Glomerular endothelial cell (primary cell): ENCODE measurements at regions not wholly inside any gene's neighbourhood (a gene's known extent, or its start where the extent isn't known, plus 50 kb on each side); places are given as distances from the start of the nearest gene placed in this dataset.
A peak's percentile ranks its signal among the peaks of the same experiment; 100 is the strongest.

ENCODE experiments used
- DNase-seq: peaks from one replicate; pipeline ENCODE4 v3.0.0-alpha.2; 2011; ENCODE audit warnings: low read depth, low spot score; ENCODE audit errors: extremely low read depth

DNA sequence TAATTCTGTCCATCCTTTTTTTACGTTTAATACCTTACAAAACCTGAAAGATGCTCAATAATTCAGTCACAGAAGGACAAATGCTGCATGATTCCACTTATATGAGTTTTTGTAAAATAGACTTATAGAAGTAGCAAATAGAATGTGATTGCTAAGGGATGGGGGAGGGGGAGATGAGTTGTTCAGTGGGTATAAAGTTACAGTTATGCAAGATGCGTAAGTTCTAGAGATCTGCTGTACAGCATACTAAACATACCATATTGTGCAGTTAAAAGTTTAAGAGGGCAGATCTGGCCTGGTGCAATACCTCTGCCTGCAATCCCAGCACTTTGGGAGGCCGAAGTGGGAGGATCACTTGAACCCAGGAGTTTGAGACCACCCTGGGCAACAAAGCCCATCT lies 78.8 kb downstream of the TET3 start:
- no peak for DNase-seq

DNA sequence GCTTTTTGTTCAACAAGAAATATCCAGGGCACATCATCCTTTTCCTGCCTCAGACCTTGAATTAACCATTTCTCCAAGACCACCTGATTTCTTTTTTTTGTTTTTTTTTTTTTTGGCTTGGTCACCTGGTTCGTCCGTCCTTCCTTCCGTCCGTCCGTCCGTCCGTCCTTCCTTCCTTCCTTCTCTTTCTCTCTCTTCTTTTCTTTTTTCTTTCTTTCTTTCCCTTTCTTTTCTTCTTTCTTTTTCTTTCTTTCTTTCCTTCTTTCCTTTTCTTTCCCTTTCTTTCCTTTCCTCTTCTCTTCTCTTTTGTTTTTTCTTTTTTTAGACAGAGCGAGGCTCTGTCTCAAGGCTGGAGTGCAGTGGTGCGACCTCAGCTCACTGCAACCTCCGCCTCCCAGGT lies 80.7 kb downstream of the TET3 start:
- no peak for DNase-seq

DNA sequence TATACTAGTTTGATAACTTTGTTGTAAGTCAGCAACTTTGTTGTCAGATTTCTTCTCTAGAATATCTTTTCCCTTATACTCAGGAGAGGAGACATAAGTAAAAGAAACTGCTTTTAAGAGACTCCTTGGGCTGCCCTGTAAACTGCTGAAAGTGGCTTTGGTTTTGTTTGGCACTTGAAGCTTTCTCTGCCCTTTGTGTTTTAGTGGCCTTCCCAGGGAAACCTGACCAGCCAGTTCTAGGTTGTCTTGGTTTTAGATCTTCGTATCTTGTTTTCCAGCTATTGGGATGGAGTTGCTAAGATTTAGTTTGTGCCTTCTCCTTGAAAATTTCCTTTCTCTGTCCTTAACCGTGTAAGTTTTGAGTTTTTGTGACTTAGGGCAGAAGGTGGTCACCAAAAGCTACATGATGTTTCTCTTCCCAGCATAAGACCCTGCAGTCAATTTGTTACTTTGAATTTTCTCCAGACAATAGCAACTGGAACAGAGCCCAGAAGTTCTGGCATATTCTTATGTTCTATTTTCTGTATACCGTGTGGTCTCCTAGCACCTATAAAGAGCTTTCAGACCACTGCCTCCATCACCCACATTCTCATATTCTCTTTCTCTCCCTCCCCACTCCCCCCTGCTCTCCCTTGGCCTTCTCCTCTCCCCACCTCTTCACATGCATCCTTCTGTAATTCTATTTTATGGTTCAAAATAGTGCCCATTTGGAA lies 81.1 kb downstream of the BOLA3 start:
- DNase-seq: peak; percentile 3

- no peak for DNase-seq
These were observed 80.4 kb downstream of the BOLA3 start for GRCh38 chr2:74067221-74067747.

DNA sequence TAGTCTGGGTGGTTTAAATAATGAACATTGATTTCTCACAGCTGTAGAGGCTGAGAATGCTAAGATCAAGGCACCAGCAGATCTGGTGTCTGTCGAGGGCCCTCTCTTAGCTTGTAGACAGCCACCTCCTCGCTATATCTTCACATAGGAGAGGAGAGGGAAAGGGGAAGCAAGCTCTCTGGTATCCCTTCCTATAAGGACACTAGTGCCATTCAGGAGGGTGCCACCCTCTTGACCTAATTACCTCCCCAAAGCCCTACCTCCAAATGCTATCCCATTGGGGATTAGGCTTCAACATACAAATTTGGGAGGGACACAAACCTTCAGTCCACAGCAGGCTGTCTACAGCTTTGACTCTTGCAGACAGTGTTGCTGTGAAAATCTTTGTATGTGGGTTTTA lies 76.7 kb downstream of the BOLA3 start:
- DNase-seq: no peak

DNA sequence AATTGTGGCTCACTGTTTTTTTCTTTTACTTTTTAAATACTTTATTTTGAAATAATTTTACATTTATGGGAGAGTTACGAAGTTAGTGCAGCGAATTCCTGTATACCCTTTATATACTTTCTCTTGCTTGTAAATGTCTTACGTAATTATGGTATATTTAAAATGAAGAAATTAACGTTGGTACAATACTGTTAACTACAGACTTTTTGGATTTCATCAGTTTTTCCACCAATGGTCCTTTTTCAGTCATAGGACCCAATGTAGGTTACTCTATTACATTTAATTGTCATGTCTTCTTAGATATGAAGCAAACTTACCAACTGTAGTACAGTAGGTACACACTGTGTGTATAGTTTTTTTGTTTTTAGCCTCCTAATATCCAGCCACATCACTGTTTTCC lies 76.3 kb downstream of the BOLA3 start:
- DNase-seq: no peak

- DNase-seq: no peak
These were observed 75.1 kb downstream of the BOLA3 start for GRCh38 chr2:74072565-74072964.

DNA sequence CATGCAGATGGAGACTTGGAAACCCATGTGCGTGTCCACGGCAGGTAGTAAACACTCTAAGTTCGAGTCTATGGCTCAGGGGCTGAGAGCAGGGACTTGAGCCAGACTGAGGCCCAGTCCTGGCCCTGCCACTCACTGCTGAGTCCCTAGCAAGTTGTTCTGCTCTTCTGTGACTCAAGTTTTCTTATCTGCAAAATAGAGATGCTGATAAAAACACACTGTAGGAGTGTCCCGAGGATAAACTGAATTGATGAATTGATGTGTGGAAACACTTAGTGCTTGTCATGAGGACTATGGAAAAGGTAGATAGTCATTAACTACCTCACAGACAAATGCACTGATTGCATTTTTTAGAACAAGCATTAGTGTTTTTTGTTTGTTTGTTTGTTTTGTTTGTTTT lies 73.2 kb downstream of the BOLA3 start:
- no peak for DNase-seq

- no peak for DNase-seq
These were observed 71.6 kb downstream of the BOLA3 start for GRCh38 chr2:74076074-74076470.

DNA sequence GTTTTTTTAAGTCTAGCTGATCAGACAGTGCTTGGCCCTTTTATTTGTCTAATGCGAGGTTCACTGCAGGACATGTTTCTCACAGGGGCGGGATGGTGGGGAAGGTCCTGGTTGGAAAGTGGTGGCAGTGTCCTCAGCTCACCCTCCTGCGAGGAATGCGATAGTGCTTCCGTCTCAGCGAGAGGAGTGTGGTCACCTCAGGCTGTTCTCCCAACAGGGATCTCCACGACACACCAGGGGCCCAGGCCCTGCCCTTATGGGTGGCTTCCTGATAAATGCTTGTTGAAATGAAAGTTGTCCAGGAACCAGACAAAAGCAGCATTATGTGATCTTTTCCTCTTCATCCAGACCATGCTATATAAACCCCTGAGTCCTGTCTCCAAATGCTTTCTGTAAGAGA lies 70.1 kb downstream of the BOLA3 start:
- no peak for DNase-seq

- no peak for DNase-seq
These were observed 69.2 kb downstream of the BOLA3 start for GRCh38 chr2:74078466-74078865.

- no peak for DNase-seq
These were observed 68.0 kb downstream of the BOLA3 start for GRCh38 chr2:74079522-74080341.

DNA sequence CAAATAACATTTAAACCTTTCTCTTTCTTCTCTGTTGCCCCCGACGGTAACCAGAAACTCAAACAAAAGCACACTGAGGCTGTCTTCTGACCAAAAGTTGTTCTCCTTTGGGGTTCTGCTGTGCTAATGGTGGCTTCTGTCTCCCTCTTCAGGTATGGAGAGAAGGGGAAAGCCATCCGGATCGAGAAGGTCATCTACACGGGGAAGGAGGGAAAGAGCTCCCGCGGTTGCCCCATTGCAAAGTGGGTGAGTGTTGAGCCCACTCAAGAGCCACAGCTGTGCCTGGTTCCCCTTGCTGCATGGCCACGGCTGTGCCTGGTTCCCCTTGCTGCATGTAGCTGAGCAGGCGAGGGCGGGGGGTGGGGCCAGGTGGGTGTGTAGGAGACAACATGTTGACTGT lies 67.4 kb downstream of the BOLA3 start:
- no peak for DNase-seq

- no peak for DNase-seq
These were observed 66.5 kb downstream of the BOLA3 start for GRCh38 chr2:74081030-74081762.

DNA sequence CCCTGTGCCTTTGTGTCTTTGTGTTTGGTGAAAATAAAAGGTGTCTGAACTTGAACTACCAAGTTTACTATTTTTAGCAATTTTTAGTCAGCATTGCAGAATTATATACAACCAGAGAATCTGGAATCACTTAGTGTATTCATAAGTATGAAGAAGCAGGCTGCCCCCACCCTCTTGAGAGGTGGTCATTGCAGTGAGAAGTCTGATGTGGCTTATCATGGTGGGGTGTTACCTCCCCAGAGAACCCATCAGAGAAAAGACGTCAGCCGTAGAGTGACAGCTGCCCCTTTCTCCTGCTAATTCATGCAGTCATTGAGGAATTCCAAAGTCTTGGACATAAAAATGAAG lies 66.0 kb downstream of the BOLA3 start:
- DNase-seq: no peak

DNA sequence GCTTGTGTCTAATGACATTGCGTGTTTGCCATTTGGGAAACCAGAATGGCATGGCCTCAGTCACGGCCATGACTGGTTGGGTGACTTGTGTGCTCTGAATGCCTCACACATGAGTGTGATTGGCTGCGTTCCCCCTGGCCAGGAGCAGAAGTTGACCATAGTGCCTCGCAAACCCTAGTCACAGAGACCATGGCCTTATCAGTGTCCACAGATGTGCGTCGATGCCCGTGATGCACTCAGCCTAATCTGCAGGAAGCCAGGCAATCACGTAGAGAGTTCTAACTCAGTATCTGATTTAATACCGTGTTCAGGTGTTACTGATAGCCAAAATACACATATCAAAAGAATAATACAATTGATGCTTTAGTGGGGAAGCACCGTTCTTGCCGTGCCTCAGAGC lies 64.0 kb downstream of the BOLA3 start:
- DNase-seq: no peak
